Lower leg skin (tissue), 3 donors: ENCODE measurements at regions not wholly inside any gene's neighbourhood (a gene's known extent, or its start where the extent isn't known, plus 50 kb on each side); places are given as distances from the start of the nearest gene placed in this dataset.

Experiments used
- POLR2A ChIP-seq, 2 donors: fragments of 450-650 bp; IDR thresholded peaks; one replicate each; pipeline ENCODE4 v1.6.1; 2016 to 2017; ENCODE audit warnings: antibody characterized with exemption in 2 of 2, mild to moderate bottlenecking in 1 of 2, moderate library complexity in 1 of 2
- TF ChIP-seq, protein P1 (sequence below), 3 donors: fragments of 450-650 bp; IDR thresholded peaks; one replicate each; pipeline ENCODE4 v1.5.1; 2016; ENCODE audit warnings: antibody characterized with exemption in 3 of 3, mild to moderate bottlenecking in 3 of 3, moderate library complexity in 2 of 3

DNA sequence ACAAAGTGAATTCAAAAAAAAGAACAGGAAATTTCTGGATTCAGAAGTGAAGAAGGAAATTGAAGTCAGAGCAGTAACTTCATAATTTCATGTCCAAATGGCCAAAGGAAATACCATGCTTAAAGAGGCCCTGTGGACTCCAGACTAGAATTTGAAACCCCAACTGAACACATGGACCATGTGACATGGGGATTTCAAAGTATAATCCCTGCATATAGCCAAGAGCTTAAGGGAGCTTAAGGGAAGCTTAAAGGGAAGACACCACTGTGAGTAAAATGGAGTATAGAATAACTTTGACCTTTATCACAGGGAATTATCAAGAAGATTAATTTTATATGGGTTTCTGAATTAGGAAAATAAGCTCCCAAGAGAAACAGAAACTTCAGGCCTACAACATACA, 241.8 kb upstream of the POGK start:
- TF ChIP-seq, protein P1, sequence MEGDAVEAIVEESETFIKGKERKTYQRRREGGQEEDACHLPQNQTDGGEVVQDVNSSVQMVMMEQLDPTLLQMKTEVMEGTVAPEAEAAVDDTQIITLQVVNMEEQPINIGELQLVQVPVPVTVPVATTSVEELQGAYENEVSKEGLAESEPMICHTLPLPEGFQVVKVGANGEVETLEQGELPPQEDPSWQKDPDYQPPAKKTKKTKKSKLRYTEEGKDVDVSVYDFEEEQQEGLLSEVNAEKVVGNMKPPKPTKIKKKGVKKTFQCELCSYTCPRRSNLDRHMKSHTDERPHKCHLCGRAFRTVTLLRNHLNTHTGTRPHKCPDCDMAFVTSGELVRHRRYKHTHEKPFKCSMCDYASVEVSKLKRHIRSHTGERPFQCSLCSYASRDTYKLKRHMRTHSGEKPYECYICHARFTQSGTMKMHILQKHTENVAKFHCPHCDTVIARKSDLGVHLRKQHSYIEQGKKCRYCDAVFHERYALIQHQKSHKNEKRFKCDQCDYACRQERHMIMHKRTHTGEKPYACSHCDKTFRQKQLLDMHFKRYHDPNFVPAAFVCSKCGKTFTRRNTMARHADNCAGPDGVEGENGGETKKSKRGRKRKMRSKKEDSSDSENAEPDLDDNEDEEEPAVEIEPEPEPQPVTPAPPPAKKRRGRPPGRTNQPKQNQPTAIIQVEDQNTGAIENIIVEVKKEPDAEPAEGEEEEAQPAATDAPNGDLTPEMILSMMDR (IDR thresholded peaks at IDR 0.05): no peak
- TF ChIP-seq POLR2A (IDR thresholded peaks at IDR 0.05): no peak
